ENCODE measurements at regions not wholly inside any gene's neighbourhood (a gene's known extent, or its start where the extent isn't known, plus 50 kb on each side); places are given as distances from the start of the nearest gene placed in this dataset.
A peak's percentile ranks its signal among the peaks of the same experiment; 100 is the strongest.

GRCh38 chr4:76836860-76837562 is 60.9 kb downstream of the SOWAHB start (continued):
- TF ChIP-seq, protein P1, sequence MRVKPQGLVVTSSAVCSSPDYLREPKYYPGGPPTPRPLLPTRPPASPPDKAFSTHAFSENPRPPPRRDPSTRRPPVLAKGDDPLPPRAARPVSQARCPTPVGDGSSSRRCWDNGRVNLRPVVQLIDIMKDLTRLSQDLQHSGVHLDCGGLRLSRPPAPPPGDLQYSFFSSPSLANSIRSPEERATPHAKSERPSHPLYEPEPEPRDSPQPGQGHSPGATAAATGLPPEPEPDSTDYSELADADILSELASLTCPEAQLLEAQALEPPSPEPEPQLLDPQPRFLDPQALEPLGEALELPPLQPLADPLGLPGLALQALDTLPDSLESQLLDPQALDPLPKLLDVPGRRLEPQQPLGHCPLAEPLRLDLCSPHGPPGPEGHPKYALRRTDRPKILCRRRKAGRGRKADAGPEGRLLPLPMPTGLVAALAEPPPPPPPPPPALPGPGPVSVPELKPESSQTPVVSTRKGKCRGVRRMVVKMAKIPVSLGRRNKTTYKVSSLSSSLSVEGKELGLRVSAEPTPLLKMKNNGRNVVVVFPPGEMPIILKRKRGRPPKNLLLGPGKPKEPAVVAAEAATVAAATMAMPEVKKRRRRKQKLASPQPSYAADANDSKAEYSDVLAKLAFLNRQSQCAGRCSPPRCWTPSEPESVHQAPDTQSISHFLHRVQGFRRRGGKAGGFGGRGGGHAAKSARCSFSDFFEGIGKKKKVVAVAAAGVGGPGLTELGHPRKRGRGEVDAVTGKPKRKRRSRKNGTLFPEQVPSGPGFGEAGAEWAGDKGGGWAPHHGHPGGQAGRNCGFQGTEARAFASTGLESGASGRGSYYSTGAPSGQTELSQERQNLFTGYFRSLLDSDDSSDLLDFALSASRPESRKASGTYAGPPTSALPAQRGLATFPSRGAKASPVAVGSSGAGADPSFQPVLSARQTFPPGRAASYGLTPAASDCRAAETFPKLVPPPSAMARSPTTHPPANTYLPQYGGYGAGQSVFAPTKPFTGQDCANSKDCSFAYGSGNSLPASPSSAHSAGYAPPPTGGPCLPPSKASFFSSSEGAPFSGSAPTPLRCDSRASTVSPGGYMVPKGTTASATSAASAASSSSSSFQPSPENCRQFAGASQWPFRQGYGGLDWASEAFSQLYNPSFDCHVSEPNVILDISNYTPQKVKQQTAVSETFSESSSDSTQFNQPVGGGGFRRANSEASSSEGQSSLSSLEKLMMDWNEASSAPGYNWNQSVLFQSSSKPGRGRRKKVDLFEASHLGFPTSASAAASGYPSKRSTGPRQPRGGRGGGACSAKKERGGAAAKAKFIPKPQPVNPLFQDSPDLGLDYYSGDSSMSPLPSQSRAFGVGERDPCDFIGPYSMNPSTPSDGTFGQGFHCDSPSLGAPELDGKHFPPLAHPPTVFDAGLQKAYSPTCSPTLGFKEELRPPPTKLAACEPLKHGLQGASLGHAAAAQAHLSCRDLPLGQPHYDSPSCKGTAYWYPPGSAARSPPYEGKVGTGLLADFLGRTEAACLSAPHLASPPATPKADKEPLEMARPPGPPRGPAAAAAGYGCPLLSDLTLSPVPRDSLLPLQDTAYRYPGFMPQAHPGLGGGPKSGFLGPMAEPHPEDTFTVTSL (CRISPR knock-in tag; IDR thresholded peaks at IDR 0.05; ENCODE audit: borderline replicate concordance), result peak; percentile 42; the same call in 1 of the 2 replicates
- no peak for TF ChIP-seq CREBL2 (CRISPR knock-in tag; IDR thresholded peaks at IDR 0.05; ENCODE audit: borderline replicate concordance)
- no peak for TF ChIP-seq ZNF614 (CRISPR knock-in tag; IDR thresholded peaks at IDR 0.05; ENCODE audit: borderline replicate concordance)
- no peak for TF ChIP-seq MZF1 (CRISPR knock-in tag; IDR thresholded peaks at IDR 0.05; ENCODE audit: borderline replicate concordance)
- peak; percentile 33; the same call in 1 of the 2 replicates for TF ChIP-seq HNF4A (CRISPR knock-in tag; IDR thresholded peaks at IDR 0.05)
- no peak for TF ChIP-seq ZNF224 (CRISPR knock-in tag; IDR thresholded peaks at IDR 0.05)
